BJ (cell line): ENCODE measurements at regions not wholly inside any gene's neighbourhood (a gene's known extent, or its start where the extent isn't known, plus 50 kb on each side); places are given as distances from the start of the nearest gene placed in this dataset.

ENCODE experiments used
- CTCF ChIA-PET: fragments of 350-600 bp; formaldehyde crosslinking; extraction: SDS; loops from one replicate; lab custom pipeline; 2021; ENCODE audit warnings: antibody characterized with exemption, inconsistent platforms; lab: Yijun Ruan, JAX
- POLR2A ChIA-PET: fragments of 300-600 bp; sonication (Branson Sonifier 250); formaldehyde crosslinking; extraction: SDS; loops from one replicate; lab custom pipeline; 2021; ENCODE audit warnings: antibody characterized with exemption; lab: Charles Lee
- DNase-seq: peaks from one replicate; pipeline ENCODE4 v3.0.0-alpha.2; 2011; ENCODE audit warnings: low read depth
- H3K27me3 ChIP-seq: 2 replicates; pipeline ENCODE4 v1.6.0; 2011; ENCODE audit warnings: low read length; ENCODE audit not compliant: control insufficient read depth, insufficient read depth
- H3K36me3 ChIP-seq: 2 replicates; pipeline ENCODE4 v1.5.1; 2011; ENCODE audit warnings: low read length; ENCODE audit not compliant: control insufficient read depth, insufficient read depth
- H3K4me3 ChIP-seq: 2 replicates; pipeline ENCODE4 v1.5.1; 2011; ENCODE audit warnings: low read depth, mild to moderate bottlenecking, control low read depth, low read length
- CTCF ChIP-seq: IDR thresholded peaks from 2 replicates; pipeline ENCODE4 v1.5.1; 2011; ENCODE audit warnings: low read depth, mild to moderate bottlenecking, control low read depth, inconsistent platforms, low read length, moderate library complexity; ENCODE audit not compliant: insufficient read depth

DNA sequence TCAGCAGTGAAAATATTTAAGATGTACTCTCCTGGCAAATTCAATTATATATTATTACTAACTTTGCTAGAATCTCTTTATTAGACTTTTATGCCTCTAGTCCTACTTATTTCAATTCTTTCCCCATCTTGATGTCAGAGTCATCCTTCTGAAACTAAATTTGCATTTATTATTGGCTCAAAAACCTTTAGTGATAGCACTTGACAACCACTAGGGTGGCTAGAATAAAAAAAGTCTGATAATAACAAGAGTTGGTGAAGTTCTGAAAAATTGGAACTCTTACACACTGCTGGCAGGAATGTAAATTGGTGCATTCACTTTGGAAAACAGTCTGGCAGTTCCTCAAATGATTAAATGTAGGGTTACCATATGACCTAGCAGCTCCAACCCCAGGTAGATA is 73.8 kb downstream of the LSMEM1 start:
- H3K27me3 ChIP-seq = no peaks in the 10 kb centered on the region
- TF ChIP-seq CTCF = no peak
- ChIA-PET CTCF (no interaction called here), POLR2A (no interaction called here)
- DNase-seq = no peak
- H3K36me3 ChIP-seq = no peaks in the 10 kb centered on the region
- no peak overlapping the region for H3K4me3 ChIP-seq

GRCh38 chr7:112556633-112557032 is 75.8 kb downstream of the LSMEM1 start:
- ChIA-PET CTCF (interaction anchor here (1.3 kb wide), 1 partner anchor 866 kb away, joined by 3 read pairs; no protein-coding TSS in a partner anchor), POLR2A (no interaction called here)
- no peaks in the 10 kb centered on the region for H3K36me3 ChIP-seq
- H3K4me3 ChIP-seq = no peak overlapping the region
- H3K27me3 ChIP-seq = no peaks in the 10 kb centered on the region
- no peak for TF ChIP-seq CTCF
- no peak for DNase-seq

DNA sequence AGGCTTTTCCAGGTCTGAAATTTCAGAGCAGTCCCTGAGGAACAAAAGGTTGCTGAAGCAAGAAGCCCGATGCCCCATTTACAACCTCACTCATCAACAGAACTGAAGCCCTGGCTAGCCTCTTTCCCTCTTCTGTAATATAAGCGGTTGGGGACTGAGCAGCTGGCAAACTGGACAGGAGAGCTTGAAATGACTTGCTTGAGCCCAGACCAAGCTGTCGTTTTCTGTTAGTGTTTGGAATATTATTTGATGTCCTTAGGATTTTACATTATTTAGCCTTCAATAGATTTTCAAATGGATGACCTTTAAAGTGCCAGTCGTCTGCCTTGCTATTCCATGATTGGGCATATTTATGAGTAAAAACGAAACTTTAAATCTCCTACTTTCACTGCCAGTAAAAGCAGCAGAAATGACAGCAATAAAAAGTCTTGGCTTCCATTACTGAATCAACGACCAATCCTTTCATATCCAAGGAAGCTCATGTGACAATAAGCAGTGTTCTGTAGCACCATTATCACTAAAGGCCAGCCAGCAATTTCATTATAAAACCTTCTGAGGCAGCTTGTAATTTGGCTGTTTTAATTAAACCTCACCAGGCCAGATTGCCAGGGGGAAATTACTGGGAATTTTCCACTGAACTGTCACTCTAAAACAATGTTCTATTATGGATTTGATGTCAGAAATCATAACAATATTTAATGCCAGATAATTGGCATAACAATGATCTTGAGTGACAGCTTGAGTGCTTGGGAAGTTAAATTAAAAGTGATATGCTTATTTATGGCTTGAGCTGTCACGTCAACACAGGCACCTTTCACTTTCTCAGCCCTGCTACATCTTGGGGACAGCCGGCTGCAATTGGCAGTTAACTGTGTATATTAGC is 85.9 kb downstream of the LSMEM1 start:
- H3K4me3 ChIP-seq = no peak overlapping the region

DNA sequence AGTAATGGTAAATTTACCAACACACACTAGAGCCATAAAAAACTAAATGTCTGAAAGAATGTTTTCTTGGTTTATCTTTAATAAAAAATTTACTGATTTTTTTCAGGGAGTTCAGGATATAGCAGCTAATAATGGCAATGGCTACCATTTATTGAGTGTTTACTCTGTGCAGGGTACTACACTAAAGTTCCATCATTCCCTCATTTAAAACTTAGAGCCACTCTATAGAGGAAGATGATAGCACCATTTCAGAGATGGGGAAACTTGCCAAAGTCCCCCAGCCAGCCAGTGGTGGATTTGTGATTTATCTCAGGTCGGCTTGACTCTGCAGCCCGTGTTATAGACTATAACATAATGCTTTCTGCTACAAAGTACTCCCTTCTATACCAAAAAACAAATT is 86.6 kb downstream of the LSMEM1 start:
- no peak for TF ChIP-seq CTCF
- Histone ChIP-seq H3K36me3 (no peaks in the 10 kb centered on the region), H3K27me3 (no peaks in the 10 kb centered on the region), H3K4me3 (no peak overlapping the region)
- ChIA-PET POLR2A (no interaction called here), CTCF (interaction anchor here (1.0 kb wide), 1 partner anchor 17 kb away, joined by 3 read pairs; no protein-coding TSS in a partner anchor)
- DNase-seq = no peak

More for the DNA sequence above, 85.9 kb downstream of the LSMEM1 start:
- POLR2A ChIA-PET = no interaction called here
- Histone ChIP-seq H3K36me3 (no peaks in the 10 kb centered on the region), H3K27me3 (no peaks in the 10 kb centered on the region)
- CTCF ChIA-PET = interaction anchor here (1.0 kb wide), 1 partner anchor 16 kb away, joined by 3 read pairs; no protein-coding TSS in a partner anchor
- no peak for DNase-seq
- no peak for TF ChIP-seq CTCF

DNA sequence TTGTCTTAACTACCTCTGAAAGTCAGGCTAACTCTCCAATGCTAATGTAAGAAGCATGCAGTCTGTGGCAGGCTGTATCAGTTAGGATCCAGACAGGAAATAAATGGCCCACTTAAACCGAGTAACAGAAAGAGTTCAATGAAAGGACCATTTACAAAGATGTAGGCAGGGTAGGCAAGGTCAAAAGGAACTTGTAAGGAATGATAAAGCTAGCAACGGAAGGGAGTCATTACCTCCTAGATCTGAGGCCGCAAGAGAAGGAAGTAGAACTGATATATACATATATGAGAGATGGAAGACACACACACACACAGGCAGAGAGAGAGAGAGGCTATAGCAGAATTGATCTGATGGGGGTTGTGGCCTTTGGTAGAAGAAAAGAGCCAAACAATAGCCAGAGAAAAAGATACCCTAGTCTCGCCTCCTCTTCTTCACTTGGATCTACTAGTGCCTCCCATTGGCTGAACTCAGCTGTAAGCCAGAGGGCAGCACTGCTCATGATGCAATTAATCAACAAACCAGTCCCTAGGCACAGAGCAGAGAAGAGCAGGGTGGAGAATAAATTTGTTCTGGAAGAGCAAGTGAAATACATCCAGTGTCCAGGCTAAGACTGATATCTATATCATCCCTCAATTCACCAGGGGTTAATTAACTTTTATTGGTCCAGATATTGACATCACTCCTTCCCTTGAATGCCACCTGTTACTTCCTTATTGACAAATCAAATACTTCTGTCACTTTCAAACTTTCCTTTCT is 91.2 kb downstream of the LSMEM1 start:
- Histone ChIP-seq H3K4me3 (no peak overlapping the region), H3K36me3 (no peaks in the 10 kb centered on the region), H3K27me3 (no peaks in the 10 kb centered on the region)
- DNase-seq = no peak
- POLR2A ChIA-PET = no interaction called here
- TF ChIP-seq CTCF = no peak
- CTCF ChIA-PET = no interaction called here
